ENCODE measurements at regions not wholly inside any gene's neighbourhood (a gene's known extent, or its start where the extent isn't known, plus 50 kb on each side); places are given as distances from the start of the nearest gene placed in this dataset.
"Not testable (repeated sequence)": the region's sequence is repeated elsewhere in the genome, so short reads cannot be mapped to it uniquely, and the experiment has no call there.

DNA sequence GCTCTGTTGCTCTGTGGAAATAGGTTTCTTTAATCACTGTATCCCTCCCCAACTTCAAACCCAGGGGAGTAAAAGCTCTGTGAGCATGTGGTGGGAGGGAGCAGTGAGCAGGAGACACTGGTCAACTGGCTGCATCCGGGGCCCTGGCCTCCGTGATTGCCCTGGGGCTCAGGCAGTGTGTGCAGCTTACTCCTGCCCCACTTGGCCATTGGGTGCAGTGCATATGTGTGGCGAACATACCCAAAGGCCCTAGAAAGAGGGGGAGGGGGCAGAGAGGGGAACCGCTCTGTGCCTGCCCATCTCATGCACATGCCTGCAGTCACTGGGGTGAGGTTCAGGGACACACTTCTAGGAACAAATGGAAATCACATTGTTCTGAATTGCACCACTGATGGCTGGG lies 378.7 kb downstream of the ZBBX start:
- Mint-ChIP-seq H3K27me3 (ENCODE audit: insufficient read depth) (no peaks in the 10 kb centered on the region), H3K36me3 (ENCODE audit: low read depth) (peaks cover 4% of the 10 kb centered on the region; the same call in 1 of the 2 replicates), H3K4me3 (no peak overlapping the region), H3K4me1 (ENCODE audit: low read depth) (no peaks in the 10 kb centered on the region), H3K27ac (no peak overlapping the region), H3K9me3 (peaks cover 23% of the 10 kb centered on the region)
- no peak for DNase-seq
- TF ChIP-seq, protein P1, sequence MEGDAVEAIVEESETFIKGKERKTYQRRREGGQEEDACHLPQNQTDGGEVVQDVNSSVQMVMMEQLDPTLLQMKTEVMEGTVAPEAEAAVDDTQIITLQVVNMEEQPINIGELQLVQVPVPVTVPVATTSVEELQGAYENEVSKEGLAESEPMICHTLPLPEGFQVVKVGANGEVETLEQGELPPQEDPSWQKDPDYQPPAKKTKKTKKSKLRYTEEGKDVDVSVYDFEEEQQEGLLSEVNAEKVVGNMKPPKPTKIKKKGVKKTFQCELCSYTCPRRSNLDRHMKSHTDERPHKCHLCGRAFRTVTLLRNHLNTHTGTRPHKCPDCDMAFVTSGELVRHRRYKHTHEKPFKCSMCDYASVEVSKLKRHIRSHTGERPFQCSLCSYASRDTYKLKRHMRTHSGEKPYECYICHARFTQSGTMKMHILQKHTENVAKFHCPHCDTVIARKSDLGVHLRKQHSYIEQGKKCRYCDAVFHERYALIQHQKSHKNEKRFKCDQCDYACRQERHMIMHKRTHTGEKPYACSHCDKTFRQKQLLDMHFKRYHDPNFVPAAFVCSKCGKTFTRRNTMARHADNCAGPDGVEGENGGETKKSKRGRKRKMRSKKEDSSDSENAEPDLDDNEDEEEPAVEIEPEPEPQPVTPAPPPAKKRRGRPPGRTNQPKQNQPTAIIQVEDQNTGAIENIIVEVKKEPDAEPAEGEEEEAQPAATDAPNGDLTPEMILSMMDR (IDR thresholded peaks at IDR 0.05) = no peak

DNA sequence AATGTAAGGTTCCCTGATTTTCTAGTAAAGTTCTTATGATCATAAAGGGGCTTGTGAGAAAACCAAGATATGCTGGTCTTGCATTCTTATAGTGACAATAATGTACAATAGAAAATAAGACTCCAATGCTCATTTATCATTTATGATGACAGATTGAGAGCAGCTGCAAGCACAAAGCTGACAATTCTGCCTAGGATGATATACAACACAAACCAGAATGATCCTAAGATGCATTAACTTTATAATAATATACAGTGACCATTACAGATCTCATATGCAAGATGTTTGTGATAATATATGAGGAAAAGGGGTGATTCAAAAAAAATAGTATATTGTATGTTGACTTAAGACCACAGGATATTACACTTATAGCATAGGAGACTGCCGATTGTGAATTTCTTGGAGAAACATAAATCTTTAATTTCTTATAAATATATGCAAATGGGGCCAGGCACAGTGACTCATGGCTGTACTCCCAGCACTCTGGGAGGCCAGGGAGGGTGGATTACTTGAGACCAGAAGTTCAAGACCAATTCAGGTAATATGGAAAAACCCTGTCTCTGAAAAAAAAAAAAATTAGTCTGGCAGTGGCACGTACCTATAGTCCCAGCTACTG lies 387.0 kb downstream of the ZBBX start:
- no peak for DNase-seq
- H3K27me3 Mint-ChIP-seq (ENCODE audit: insufficient read depth) = no peaks in the 10 kb centered on the region; the same call in 1 of the 2 replicates
- H3K36me3 Mint-ChIP-seq (ENCODE audit: low read depth) = no peaks in the 10 kb centered on the region
- H3K9me3 Mint-ChIP-seq = no peaks in the 10 kb centered on the region
- H3K4me1 Mint-ChIP-seq (ENCODE audit: low read depth) = no peaks in the 10 kb centered on the region
- TF ChIP-seq, protein P1 (IDR thresholded peaks at IDR 0.05) = no peak
- no peak overlapping the region for H3K4me3 Mint-ChIP-seq
- no peak overlapping the region for H3K27ac Mint-ChIP-seq

DNA sequence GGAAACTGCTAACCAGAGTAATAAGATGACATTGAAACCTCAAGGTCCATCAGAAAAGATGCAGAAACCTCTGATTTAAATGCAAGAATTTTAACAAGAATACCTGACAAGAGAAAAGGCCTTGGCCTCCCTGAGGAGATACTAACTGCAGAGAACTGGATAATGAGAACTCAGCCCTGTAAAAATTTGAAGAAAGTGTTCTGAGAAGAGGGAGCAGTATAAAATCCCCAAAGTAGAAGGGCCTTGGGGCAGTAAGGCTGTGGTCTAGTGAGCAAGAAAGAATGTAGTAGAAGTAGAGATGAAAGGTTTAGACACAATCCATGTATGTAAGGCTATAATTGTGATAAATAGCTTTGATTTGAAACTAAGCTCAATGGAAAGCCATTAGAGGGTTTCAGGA lies 394.1 kb downstream of the ZBBX start:
- DNase-seq = no peak
- no peaks in the 10 kb centered on the region; the same call in 1 of the 2 replicates for H3K27me3 Mint-ChIP-seq (ENCODE audit: insufficient read depth)
- H3K27ac Mint-ChIP-seq = peak overlapping the region; percentile 47; the same call in 1 of the 2 replicates
- H3K4me1 Mint-ChIP-seq (ENCODE audit: low read depth) = peaks cover 29% of the 10 kb centered on the region; the same call in 1 of the 2 replicates
- H3K9me3 Mint-ChIP-seq = peaks cover 7% of the 10 kb centered on the region
- H3K4me3 Mint-ChIP-seq = no peak overlapping the region
- H3K36me3 Mint-ChIP-seq (ENCODE audit: low read depth) = no peaks in the 10 kb centered on the region
- TF ChIP-seq, protein P1 (IDR thresholded peaks at IDR 0.05) = no peak

DNA sequence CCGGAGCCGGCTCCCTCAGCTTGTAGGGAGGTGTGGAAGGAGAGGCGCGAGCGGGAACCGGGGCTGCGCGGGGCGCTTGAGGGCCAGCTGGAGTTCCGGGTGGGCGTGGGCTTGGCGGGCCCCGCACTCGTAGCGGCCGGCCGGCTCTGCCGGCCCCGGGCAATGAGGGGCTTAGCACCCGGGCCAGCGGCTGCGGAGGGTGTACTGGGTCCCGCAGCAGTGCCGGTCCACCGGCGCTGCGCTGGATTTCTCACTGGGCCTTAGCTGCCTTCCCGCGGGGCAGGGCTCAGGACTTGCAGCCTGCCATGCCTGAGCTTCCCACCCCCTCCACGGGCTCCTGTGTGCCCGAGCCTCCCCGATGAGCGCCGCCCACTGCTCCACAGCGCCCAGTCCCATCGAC lies 404.3 kb downstream of the ZBBX start:
- not testable (repeated sequence) for H3K27me3 Mint-ChIP-seq (ENCODE audit: insufficient read depth); H3K36me3 Mint-ChIP-seq (ENCODE audit: low read depth); DNase-seq; H3K27ac Mint-ChIP-seq; H3K4me3 Mint-ChIP-seq; H3K4me1 Mint-ChIP-seq (ENCODE audit: low read depth)
- peaks cover 16% of the 10 kb centered on the region; the same call in 1 of the 2 replicates for H3K9me3 Mint-ChIP-seq

DNA sequence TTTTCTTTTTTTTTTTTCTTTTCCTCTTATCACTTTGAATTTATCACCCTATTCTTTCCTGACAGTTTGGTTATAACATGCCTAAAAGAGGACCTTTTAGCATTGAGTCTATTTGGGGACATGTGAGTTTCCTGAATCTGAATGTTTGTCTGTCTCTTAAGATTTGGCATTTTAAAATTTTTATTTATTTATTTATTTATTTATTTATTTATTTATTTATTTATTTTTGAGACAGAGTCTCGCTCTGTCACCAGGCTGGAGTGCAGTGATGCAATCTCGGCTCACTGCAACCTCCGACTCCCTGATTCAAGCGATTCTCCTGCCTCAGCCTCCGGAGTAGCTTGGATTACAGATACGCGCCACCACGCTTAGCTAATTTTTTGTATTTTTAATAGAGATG lies 412.4 kb downstream of the ZBBX start:
- not testable (repeated sequence) for H3K4me1 Mint-ChIP-seq (ENCODE audit: low read depth); H3K27me3 Mint-ChIP-seq (ENCODE audit: insufficient read depth); H3K4me3 Mint-ChIP-seq; DNase-seq; H3K36me3 Mint-ChIP-seq (ENCODE audit: low read depth); H3K27ac Mint-ChIP-seq
- H3K9me3 Mint-ChIP-seq = peaks cover 32% of the 10 kb centered on the region

DNA sequence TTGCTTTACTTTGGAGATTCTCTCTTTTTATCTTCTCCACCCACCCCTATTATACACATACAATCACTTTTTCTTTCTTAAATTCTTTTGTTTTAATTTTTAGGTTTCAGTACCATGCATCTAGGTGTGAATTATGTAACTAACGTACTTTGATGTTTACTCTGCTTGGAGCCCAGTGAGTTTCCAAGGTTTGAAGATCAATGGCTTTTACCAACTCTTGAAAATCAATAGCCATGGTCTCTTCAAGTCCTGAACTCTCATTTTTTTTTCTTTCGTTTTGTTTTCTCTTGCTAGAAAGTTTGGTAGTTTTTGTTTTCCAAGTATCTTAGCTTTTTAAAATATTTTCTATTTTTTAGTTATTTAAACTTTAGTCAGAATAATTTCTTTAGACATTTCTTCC lies 417.2 kb downstream of the ZBBX start:
- no peak for DNase-seq
- Mint-ChIP-seq H3K4me1 (ENCODE audit: low read depth) (no peaks in the 10 kb centered on the region), H3K36me3 (ENCODE audit: low read depth) (no peaks in the 10 kb centered on the region), H3K4me3 (no peak overlapping the region), H3K27me3 (ENCODE audit: insufficient read depth) (no peaks in the 10 kb centered on the region; the same call in 1 of the 2 replicates), H3K9me3 (peaks cover 6% of the 10 kb centered on the region; the same call in 1 of the 2 replicates), H3K27ac (no peak overlapping the region)
- TF ChIP-seq, protein P1 (IDR thresholded peaks at IDR 0.05) = no peak

Data from HFFc6 (cell line).